ENCODE measurements at regions not wholly inside any gene's neighbourhood (a gene's known extent, or its start where the extent isn't known, plus 50 kb on each side); places are given as distances from the start of the nearest gene placed in this dataset.

- no peak for TF ChIP-seq KLF10 (tag by site-specific recombination; IDR thresholded peaks at IDR 0.05)
- TF ChIP-seq CTCF (tag by site-specific recombination; IDR thresholded peaks at IDR 0.05), result no peak
Measured at GRCh38 chr10:64070241-64070640, 549.0 kb downstream of the REEP3 start.
